RKO (cell line): ENCODE measurements at regions not wholly inside any gene's neighbourhood (a gene's known extent, or its start where the extent isn't known, plus 50 kb on each side); places are given as distances from the start of the nearest gene placed in this dataset.

Source experiments
- DNase-seq: peaks from one replicate; pipeline ENCODE4 v3.0.0-alpha.2; 2016; ENCODE audit warnings: low spot score

- no peak for DNase-seq
Observed at GRCh38 chr12:89919241-89919906, 210.7 kb upstream of the ATP2B1 start.

DNA sequence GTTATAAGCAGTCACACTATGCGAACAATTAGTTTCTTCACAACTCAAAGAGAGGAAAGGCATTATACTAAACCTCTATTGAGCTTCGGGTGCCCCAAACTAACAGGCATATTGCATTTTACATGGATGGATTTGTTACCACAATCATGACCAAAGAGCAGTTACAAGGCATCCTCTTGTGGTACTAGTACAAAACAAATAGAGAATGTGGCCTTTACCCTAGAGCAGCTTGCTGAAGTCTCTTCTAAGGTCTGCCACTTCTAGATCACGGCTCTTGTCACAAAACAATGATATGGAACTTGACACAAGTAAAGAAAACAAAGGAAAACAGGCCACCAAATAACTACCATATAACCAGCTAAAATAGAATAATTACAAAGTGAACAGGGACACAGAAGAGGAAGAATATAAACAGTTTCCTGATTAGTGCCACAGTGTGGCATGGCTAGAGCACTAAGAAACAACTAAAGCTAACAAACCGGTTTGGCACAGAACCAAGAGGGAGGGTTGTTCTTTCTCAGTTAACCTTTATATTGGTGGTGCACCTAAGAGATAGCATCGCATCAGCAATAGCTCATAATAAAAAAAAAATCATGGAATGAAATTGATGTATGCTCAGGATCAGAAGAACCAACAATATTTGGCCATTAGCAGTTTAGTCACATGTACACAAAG lies 209.7 kb upstream of the ATP2B1 start:
- DNase-seq, result no peak

DNA sequence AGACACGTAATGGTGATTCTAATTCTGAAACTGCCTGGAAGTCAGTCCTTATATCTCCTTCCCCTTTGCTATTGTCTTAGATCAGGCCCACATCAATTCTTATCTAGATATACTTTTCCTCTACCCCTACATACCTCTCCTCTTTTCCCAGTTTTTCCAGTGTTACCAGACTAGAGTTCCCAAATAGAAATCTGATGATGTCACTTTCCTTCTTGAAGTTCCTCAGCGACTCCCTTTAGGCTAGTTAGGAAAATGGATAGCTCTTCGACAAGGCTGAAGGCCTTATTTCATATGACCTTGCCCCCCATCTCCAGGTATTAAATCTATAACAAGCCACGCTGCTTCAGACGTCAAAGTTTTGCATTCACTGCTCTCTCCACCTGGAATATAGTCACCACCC lies 201.1 kb upstream of the ATP2B1 start:
- DNase-seq, result no peak

GRCh38 chr12:89907659-89908058 lies 199.0 kb upstream of the ATP2B1 start:
- DNase-seq, result no peak

DNA sequence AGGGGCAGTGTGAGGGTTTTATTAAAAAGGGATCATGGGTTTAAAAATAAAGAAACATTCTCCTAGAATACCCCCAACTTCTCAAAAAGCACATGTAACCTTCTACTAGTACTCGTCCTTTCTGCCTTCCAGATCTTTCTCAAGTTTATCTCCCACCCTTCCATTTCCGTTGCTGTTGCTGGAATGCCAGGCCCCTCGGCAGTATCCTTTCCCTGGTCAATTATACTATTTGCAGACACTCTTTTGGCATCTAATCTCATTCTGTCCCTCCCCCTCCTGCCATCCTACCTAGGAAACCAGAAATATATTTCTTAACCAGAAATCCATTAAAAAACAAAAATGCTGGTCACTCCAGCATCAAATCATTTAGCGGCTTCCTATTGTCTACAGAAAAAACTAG lies 198.2 kb upstream of the ATP2B1 start:
- DNase-seq, result no peak

GRCh38 chr12:89906178-89906577 lies 197.5 kb upstream of the ATP2B1 start:
- no peak for DNase-seq

GRCh38 chr12:89901906-89902642 lies 193.4 kb upstream of the ATP2B1 start:
- DNase-seq, result no peak

GRCh38 chr12:89901319-89901718 lies 192.7 kb upstream of the ATP2B1 start:
- DNase-seq, result no peak

GRCh38 chr12:89899651-89900050 lies 191.0 kb upstream of the ATP2B1 start:
- no peak for DNase-seq

- no peak for DNase-seq
Observed at GRCh38 chr12:89895591-89895990, 187.0 kb upstream of the ATP2B1 start.

GRCh38 chr12:89895101-89895500 lies 186.5 kb upstream of the ATP2B1 start:
- no peak for DNase-seq

DNA sequence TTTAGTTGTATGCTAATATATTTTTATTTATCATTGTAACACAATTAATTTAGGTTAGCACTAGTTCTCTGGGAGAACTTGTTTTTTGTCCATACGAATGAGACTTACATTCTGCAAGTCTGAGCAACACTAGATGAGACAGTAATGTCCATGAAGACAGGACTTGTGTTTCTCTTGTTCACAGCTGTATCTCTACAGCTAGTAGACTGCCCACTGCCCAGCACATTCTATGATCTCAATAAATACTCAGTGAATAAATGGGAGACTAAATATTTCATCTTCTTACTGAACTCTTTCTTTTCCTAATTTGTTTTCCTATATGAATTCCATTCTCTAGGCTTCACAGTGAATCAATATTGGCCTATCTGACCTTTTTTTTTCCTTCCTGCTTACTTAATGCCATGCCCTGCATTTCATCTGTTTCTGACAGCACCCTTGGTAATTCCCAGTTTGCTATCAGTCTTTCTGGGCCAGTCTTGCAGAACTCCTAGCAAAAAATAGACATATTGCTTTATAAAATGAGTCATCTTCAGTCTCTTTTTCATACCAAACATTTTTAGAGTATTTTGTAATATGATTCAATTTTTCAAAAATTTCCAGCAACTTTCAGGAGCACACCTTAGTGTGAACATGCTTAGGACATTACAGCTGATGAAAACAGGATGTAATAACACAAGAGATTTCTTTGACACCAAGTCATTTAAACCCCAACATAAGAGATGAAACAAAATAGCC lies 185.5 kb upstream of the ATP2B1 start:
- no peak for DNase-seq

GRCh38 chr12:89892436-89892835 lies 183.8 kb upstream of the ATP2B1 start:
- DNase-seq, result no peak

GRCh38 chr12:89891933-89892332 lies 183.3 kb upstream of the ATP2B1 start:
- DNase-seq, result no peak

DNA sequence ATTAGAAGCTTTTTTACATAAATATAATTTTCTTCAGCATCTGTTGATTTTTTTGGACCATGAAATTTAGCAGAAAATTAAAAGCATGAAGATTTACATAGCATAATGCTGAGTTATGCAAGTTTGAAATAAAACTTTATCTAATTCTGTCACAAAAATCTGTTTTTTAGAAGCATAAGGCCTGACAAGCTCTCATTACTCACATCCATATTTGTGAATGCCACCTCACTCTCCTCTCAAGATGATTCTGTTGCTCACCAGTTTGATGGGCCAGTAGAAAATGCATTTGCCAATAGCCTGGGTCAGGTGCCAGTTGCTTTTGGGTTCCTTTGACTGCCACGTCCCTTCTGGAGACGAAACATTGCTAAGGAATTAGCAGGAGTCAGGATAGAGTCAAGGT lies 181.5 kb upstream of the ATP2B1 start:
- no peak for DNase-seq

DNA sequence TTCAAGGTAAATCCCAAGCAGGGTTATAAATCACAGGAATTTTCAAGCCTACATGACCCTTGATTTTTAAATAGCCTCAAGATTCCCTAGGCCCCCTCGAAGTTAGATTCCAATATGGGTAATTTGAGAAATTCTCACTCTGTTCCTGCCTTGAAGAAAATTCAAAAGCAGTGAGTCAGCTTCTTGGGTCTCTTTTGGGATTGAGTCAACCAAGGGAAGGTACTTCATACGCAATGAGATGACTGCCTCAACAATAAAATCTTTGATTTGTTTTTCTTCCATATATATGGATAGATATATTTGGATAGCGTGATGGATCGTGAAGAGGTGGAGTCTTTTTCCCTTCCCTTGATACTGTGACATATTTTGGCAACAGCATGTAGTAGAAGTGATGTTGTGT lies 180.4 kb upstream of the ATP2B1 start:
- no peak for DNase-seq

GRCh38 chr12:89884952-89885351 lies 176.3 kb upstream of the ATP2B1 start:
- DNase-seq, result no peak

DNA sequence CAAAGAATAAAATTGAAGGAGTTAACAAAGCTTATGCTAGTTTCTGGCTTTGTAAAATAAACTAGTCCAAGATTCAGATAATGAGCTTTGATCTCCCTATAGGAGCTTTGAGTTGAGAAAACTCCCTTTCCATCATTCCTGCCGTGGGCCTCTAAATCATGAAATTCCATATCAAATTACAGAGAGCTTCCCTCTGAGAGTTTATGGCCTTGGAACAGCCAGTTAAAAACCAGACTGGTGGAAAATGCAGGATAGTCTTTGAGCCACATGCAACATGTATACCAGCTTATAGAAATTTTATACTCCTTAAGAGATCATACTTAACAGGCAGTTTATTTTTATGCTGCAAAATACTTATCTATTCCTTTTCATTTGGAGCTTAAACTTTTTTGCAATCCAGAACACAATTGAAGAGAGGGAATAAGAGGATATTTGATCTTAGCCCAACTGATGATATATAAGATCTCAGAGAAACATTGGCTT lies 175.8 kb upstream of the ATP2B1 start:
- DNase-seq, result no peak

- DNase-seq, result no peak
Observed at GRCh38 chr12:89883630-89884389, 175.2 kb upstream of the ATP2B1 start.

DNA sequence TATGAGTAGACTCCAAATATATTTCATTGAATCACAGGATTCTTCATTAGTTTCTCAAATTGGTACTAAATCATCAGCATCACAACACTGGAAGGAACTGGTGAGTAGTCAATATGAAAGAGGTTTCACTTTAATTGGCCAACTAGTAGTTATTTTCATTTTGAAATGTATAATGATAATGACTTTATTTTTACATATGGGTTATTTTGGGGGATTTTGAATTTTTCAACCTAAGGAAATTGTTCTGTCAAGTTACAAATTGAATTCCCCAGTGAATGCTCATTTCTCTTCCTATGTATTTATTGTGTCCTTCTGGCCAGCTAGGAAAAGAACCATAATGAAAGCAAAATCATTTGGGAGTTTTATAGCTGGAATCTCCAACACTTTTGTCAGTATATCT lies 174.2 kb upstream of the ATP2B1 start:
- no peak for DNase-seq

DNA sequence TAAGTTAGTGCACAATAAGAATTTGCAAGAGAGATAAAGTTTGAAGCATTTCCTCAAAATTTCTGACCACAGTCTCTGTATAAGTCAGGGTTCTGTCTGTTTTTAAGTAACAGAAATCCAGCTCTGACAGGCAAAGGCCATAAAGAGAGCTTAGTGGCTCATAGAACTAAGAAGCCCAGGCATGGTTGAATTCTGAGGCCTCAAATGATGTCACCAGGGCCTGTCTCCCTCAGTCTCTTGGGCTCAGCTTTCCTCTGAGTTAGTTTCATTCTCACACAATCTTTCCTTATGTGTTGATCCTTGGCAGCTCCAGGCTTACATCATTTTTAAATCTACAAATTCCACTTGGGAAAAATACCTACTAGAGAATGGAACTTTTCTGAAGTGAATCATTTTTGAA lies 173.4 kb upstream of the ATP2B1 start:
- DNase-seq, result no peak
